Endothelial cell of umbilical vein (primary cell): ENCODE measurements at regions not wholly inside any gene's neighbourhood (a gene's known extent, or its start where the extent isn't known, plus 50 kb on each side); places are given as distances from the start of the nearest gene placed in this dataset.

Experiments used
- BruUV-seq: library from RNA; stranded (reverse); fragments of 400-500 nt; replicated peaks from 2 replicates; lab custom pipeline; 2021; lab: Mats Ljungman, UMichigan
- CTCF ChIA-PET: fragments of 300-600, 350-600 bp; sonication (Branson Sonifier 250); formaldehyde crosslinking; loops from one replicate; lab custom pipeline; 2021; ENCODE audit warnings: antibody characterized with exemption, inconsistent platforms; lab: Charles Lee
- POLR2A ChIA-PET: fragments of 300-600, 350-600 bp; sonication (Branson Sonifier 250); formaldehyde crosslinking; loops from one replicate; lab custom pipeline; 2021; ENCODE audit warnings: antibody characterized with exemption, inconsistent platforms; lab: Charles Lee
- DNase-seq: peaks from one replicate; pipeline ENCODE4 v3.0.0-alpha.2; 2011; ENCODE audit warnings: low read depth, low spot score
- FAIRE-seq: peaks from 2 replicates; lab custom pipeline; 2011; peaks lifted over from hg19 to GRCh38; lab: Jason Lieb, UNC
- H2AFZ ChIP-seq: 2 replicates; pipeline ENCODE4 v1.6.0; 2012; ENCODE audit warnings: low read depth, low read length, control low read depth, inconsistent platforms
- H3K27ac ChIP-seq: 2 replicates; pipeline ENCODE4 v1.5.1; 2011; ENCODE audit warnings: low read depth, mild to moderate bottlenecking, control low read depth, low read length, moderate library complexity; ENCODE audit not compliant: insufficient read depth
- H3K27me3 ChIP-seq, 2 experiments: 2 replicates each; pipeline versions ENCODE4 v1.6.0 to v1.6.1; 2011; ENCODE audit warnings: low read length in 2 of 2, mixed read lengths in 1 of 2; ENCODE audit not compliant: control insufficient read depth in 2 of 2, insufficient read depth in 2 of 2
- H3K36me3 ChIP-seq, 2 experiments: 2 replicates in 1 of 2; 3 replicates in 1 of 2; pipeline ENCODE4 v1.5.1; 2011; ENCODE audit warnings: low read length in 2 of 2, mild to moderate bottlenecking in 1 of 2, moderate library complexity in 1 of 2; ENCODE audit not compliant: control insufficient read depth in 2 of 2, insufficient read depth in 2 of 2; ENCODE audit errors: extremely low read depth in 1 of 2
- H3K4me1 ChIP-seq: 3 replicates; pipeline ENCODE4 v1.5.1; 2011; ENCODE audit warnings: mild to moderate bottlenecking, low read length; ENCODE audit not compliant: control insufficient read depth, insufficient read depth; ENCODE audit errors: extremely low read depth
- H3K4me2 ChIP-seq: 2 replicates; pipeline ENCODE4 v1.6.1; 2011; ENCODE audit warnings: low read length, control low read depth, mixed read lengths; ENCODE audit not compliant: insufficient read depth
- H3K4me3 ChIP-seq, 3 experiments: fragments of 200-600 bp in 1 of 3; sonication (generic), shearing (Covaris generic) in 1 of 3; replicated peaks in 1 of 3; 2 replicates each; pipeline ENCODE4 v1.5.1; 2011 to 2016; ENCODE audit warnings: control low read depth in 3 of 3, low read length in 3 of 3, mild to moderate bottlenecking in 2 of 3, inconsistent platforms in 1 of 3, low read depth in 1 of 3, moderate library complexity in 1 of 3; ENCODE audit not compliant: insufficient read depth in 1 of 3
- H3K79me2 ChIP-seq: 2 replicates; pipeline ENCODE4 v1.6.0; 2012; ENCODE audit warnings: low read length, inconsistent platforms; ENCODE audit not compliant: control insufficient read depth, insufficient read depth
- H3K9ac ChIP-seq: replicated peaks from 2 replicates; pipeline ENCODE3; 2011; ENCODE audit warnings: low read length, control low read depth; ENCODE audit not compliant: insufficient read depth; ENCODE audit errors: extremely low read depth
- H3K9me1 ChIP-seq: replicated peaks from 3 replicates; pipeline ENCODE4 v1.6.0; 2011; ENCODE audit warnings: mild to moderate bottlenecking, low read length; ENCODE audit not compliant: control insufficient read depth, insufficient read depth; ENCODE audit errors: extremely low read depth
- H3K9me3 ChIP-seq: replicated peaks from 2 replicates; pipeline ENCODE4 v1.5.1; 2012; ENCODE audit warnings: low read length, inconsistent platforms; ENCODE audit not compliant: control insufficient read depth, insufficient read depth
- H4K20me1 ChIP-seq: replicated peaks from 2 replicates; pipeline ENCODE3; 2011; ENCODE audit warnings: mild to moderate bottlenecking, low read length; ENCODE audit not compliant: control insufficient read depth, insufficient read depth; ENCODE audit errors: extremely low read depth
- EZH2 ChIP-seq: IDR thresholded peaks from 2 replicates; pipeline ENCODE4 v1.6.1; 2012; ENCODE audit warnings: borderline replicate concordance, low read depth, mild to moderate bottlenecking, moderate library complexity, low read length, inconsistent platforms; ENCODE audit not compliant: severe bottlenecking
- FOS ChIP-seq: IDR thresholded peaks from 2 replicates; pipeline ENCODE4 v1.6.1; 2011; ENCODE audit warnings: mild to moderate bottlenecking, low read length, moderate library complexity, borderline replicate concordance; ENCODE audit not compliant: insufficient read depth
- GATA2 ChIP-seq: IDR thresholded peaks from 2 replicates; pipeline ENCODE4 v1.7.0; 2011; ENCODE audit warnings: low read depth, mild to moderate bottlenecking, moderate library complexity, mixed read lengths, low read length; ENCODE audit not compliant: insufficient read length, insufficient read depth
- JUN ChIP-seq: IDR thresholded peaks from 2 replicates; pipeline ENCODE4 v1.6.1; 2011; ENCODE audit warnings: borderline replicate concordance, low read depth; ENCODE audit not compliant: insufficient read length, insufficient read depth
- MYC ChIP-seq: IDR thresholded peaks from one replicate; pipeline ENCODE4 v1.6.1; 2011; ENCODE audit warnings: mild to moderate bottlenecking, low read depth, low read length
- POLR2A ChIP-seq: IDR thresholded peaks from 2 replicates; pipeline ENCODE4 v1.6.1; 2012; ENCODE audit warnings: low read depth, mild to moderate bottlenecking, control low read depth, low read length
- POLR2AphosphoS5 ChIP-seq: IDR thresholded peaks from 2 replicates; pipeline ENCODE4 v1.6.1; 2012; ENCODE audit warnings: low read depth, mild to moderate bottlenecking, control low read depth, low read length, moderate library complexity; ENCODE audit not compliant: insufficient read depth
- dilution Hi-C: fragments of 300-500 bp; cut with MboI; formaldehyde crosslinking; loops from one replicate; pipeline ENCODE4 v1.15.0; 2019; ENCODE audit warnings: low sequenced_read_pairs; ENCODE audit not compliant: extremely low pct_ligation_motif_present
- intact Hi-C: fragments of 100-400 bp; cut with micrococcal nuclease; formaldehyde crosslinking; loops from one replicate; pipeline ENCODE4 v1.10.0; 2022
- TF ChIP-seq, protein P1 (sequence below), 2 donors: IDR thresholded peaks; 1 replicate in 1 of 2; 2 replicates in 1 of 2; pipeline ENCODE4 v1.5.1; 2011; ENCODE audit warnings: low read length in 2 of 2, mild to moderate bottlenecking in 2 of 2, moderate library complexity in 2 of 2, control low read depth in 1 of 2, inconsistent platforms in 1 of 2, low read depth in 1 of 2; ENCODE audit not compliant: insufficient read depth in 1 of 2; ENCODE audit errors: extremely low read depth in 1 of 2
- TF ChIP-seq, protein P2 (sequence below): IDR thresholded peaks from 2 replicates; pipeline ENCODE4 v1.6.1; 2011; ENCODE audit not compliant: insufficient read depth, insufficient read length

DNA sequence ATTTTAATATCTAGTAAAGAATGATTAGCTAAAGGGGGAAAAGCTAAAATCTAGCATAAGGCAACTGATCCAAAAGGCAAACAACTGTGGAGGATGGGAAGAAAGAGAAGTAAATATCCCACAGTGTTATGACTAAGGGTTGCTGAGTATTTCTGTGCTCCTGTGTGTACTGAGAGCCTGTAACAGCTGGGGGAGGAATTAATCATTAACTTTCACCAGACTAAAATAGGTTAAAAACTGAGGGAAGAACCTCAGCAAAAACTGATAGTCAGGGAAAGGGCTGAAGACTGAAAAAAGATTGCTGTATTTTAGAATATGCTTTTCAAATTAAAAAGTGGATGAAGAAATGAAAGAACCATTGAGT lies 365.9 kb downstream of the CXXC4 start:
- TF ChIP-seq, protein P1, sequence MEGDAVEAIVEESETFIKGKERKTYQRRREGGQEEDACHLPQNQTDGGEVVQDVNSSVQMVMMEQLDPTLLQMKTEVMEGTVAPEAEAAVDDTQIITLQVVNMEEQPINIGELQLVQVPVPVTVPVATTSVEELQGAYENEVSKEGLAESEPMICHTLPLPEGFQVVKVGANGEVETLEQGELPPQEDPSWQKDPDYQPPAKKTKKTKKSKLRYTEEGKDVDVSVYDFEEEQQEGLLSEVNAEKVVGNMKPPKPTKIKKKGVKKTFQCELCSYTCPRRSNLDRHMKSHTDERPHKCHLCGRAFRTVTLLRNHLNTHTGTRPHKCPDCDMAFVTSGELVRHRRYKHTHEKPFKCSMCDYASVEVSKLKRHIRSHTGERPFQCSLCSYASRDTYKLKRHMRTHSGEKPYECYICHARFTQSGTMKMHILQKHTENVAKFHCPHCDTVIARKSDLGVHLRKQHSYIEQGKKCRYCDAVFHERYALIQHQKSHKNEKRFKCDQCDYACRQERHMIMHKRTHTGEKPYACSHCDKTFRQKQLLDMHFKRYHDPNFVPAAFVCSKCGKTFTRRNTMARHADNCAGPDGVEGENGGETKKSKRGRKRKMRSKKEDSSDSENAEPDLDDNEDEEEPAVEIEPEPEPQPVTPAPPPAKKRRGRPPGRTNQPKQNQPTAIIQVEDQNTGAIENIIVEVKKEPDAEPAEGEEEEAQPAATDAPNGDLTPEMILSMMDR (IDR thresholded peaks at IDR 0.05; ENCODE audit: extremely low read depth in 1 of 2, insufficient read depth in 1 of 2, low read depth in 1 of 2, low read length in 2 of 2) = no peak
- TF ChIP-seq FOS = no peak
- TF ChIP-seq MYC = no peak
- no peak for TF ChIP-seq POLR2A
- TF ChIP-seq POLR2AphosphoS5 = no peak
- TF ChIP-seq JUN = no peak
- TF ChIP-seq GATA2 = no peak
- TF ChIP-seq, protein P2, sequence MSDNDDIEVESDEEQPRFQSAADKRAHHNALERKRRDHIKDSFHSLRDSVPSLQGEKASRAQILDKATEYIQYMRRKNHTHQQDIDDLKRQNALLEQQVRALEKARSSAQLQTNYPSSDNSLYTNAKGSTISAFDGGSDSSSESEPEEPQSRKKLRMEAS = no peak
- TF ChIP-seq EZH2 = no peak
- H3K4me2 ChIP-seq = no peak overlapping the region
- H3K4me1 ChIP-seq = no peaks in the 10 kb centered on the region
- intact Hi-C loops = no loop called here
- H3K9ac ChIP-seq = no peak overlapping the region
- no peak overlapping the region for H2AFZ ChIP-seq
- H3K27ac ChIP-seq = no peak overlapping the region
- H3K9me3 ChIP-seq = no peaks in the 10 kb centered on the region
- H3K79me2 ChIP-seq = no peaks in the 10 kb centered on the region
- dilution Hi-C loops = no loop called here
- no peaks in the 10 kb centered on the region for H4K20me1 ChIP-seq
- H3K36me3 ChIP-seq = no peaks in the 10 kb centered on the region
- ChIA-PET CTCF (no interaction called here), POLR2A (no interaction called here)
- no peaks in the 10 kb centered on the region for H3K27me3 ChIP-seq
- no TSS peak for BruUV-seq
- H3K9me1 ChIP-seq = no peaks in the 10 kb centered on the region
- no peak for DNase-seq
- no peak overlapping the region for H3K4me3 ChIP-seq
- no peak for FAIRE-seq
